Amniotic stem cell (primary cell): ENCODE measurements at regions not wholly inside any gene's neighbourhood (a gene's known extent, or its start where the extent isn't known, plus 50 kb on each side); places are given as distances from the start of the nearest gene placed in this dataset.
"Not testable (repeated sequence)": the region's sequence is repeated elsewhere in the genome, so short reads cannot be mapped to it uniquely, and the experiment has no call there.

Experiments
- DNase-seq: peaks from one replicate; lab custom pipeline; 2025; lab: John Stamatoyannopoulos, UW

DNA sequence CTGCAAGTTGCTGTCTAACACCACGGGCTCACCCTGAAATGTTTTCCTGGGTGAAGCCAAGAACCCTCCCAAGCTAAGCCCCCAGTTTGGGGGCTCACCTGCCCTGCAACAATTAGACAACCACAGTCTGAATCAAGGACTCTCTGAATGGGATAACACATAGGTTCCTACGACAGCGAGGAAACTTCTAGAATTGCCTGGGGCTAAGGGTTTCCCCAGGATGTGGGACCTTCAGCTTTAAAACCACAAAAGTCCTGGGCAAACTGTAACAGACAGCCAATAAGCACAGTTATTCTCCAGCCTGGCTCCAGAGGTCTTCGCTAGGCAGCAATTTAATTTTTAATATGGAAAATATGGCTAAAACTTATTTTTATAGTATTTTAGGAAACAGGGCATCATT lies 162.6 kb downstream of the PRKX start:
- DNase-seq: no peak

DNA sequence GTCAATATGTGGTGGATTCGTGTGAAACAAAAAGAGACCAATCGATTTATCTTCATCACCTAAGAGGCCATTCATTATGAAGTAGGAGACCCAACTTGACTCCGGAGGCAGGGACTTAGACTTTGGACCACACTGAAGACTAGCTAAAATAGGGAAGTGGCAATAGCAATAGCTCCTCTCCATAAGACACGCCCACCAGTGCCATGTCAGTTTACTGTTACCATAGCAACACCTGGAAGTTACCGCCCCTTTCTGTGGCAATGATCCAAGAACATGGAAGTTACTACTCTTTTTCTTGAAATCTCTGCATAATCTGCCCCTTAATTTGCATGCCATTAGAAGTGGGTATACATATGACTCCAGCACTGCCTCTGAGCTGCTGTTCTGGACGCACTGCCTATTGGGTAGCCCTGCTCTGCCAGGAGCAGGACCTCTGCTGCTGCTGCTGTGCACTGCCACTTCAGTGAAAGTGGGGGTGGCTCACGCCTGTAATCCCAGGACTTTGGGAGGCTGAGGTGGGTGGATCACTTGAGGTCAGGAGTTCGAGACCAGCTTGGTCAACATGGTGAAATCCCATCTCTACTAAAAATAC lies 163.2 kb downstream of the PRKX start:
- no peak for DNase-seq

DNA sequence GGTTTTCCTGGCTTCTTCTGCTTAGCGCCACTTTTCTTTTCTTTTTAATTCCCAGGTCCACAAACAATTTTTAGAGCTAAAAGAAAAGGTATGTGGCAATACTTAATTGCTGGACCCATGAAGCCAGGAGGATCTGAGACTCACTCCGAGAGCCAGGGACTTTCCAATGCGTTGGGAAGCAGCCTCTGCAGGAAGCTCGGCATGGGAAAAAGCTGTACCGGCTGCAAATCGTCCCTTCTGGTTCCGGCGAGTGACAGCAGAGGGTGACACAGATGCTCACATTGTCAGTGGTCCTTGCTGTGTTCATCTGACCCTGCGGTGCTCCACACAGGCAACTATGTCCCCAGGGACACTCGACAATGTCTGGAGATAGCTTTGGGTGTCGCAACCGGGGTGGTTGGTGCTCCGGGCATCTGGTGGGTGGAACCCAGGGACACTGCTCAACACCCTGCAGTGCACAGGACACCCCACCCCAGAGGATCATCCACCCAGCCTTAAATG lies 164.0 kb downstream of the PRKX start:
- DNase-seq: no peak

DNA sequence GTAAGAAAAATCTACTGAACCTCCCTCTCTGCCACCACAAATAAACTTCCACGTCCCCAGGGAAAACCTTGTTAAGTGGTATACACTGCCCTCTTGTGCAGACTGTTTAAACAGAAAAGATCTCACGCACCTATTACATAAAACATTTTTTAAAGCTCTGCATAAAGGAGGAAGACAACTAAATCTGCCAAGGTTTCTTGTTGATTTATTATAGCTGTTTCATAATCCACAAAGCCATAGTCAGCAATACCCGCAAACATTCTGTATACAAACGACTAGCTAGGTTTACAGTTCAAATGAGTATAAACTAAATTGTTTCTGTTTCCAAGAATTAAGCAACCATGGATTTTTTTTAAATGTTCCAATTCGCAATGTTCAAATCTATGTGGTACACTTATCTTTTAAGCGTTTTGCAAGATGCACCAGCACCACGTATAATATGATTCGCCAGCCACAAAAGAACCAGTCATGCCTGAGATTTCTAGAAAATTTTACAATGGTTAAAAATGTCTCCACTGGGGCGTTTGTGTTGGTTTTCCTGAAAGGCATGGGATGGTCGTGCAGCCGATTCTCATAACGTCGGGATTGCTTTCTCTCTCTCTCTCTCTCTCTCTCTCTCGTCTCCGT lies 164.6 kb downstream of the PRKX start:
- peak; percentile 71 for DNase-seq

DNA sequence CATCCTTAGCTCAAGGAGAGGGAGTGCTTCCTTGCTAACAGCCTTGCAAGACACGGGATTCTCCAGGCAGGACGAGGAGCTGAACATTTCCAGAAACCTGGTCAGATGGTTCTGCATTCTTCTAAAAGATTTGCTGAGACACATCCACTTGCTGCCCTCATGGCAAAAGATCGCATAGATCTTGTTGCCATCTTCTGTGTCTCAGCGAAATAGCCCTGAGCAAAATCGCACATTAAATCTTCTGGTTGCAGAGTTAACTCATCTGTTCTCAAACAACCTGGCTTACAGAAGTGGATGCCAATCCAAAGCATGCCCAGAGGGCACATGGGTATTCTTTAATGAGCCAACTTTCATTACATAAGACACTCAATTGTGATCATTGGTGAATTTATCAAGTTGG lies 167.5 kb downstream of the PRKX start:
- no peak for DNase-seq

DNA sequence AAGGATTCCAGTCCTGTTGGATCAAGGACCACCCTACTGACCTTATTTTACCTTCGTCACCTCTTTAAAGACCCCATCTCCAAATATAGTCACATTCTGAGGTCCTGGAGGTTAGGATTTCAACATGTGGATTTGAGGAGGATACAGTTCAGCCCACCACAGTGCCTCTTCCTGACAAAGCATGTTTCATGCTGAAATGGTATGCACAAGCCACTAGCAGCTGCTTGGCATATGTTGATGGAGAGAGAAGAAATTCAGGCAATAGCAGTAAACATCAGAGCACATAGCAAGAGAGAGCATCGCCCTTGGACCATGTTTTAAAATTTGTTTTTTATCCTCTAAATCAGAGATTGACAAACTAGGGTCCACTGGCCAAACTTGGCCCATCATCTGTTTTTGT lies 172.1 kb downstream of the PRKX start:
- DNase-seq: no peak

DNA sequence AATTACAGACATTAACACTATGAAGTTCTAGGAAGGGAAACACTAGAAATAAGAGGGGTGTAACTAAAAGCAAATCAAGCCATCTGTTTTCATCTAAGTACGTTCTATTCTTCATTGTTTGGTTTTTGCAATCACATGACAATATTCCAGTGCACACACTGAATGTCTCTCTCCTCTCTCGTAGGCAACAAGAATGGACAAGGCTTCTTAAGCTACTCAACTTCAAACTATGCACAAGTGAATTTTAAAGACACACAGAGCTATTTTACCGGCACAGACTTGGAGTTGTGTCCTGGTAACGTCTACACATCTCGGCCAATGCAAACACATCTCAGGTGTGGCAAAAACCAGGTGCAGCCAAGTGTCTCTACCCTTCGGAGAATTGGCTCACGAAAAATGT lies 173.3 kb downstream of the PRKX start:
- DNase-seq: no peak

DNA sequence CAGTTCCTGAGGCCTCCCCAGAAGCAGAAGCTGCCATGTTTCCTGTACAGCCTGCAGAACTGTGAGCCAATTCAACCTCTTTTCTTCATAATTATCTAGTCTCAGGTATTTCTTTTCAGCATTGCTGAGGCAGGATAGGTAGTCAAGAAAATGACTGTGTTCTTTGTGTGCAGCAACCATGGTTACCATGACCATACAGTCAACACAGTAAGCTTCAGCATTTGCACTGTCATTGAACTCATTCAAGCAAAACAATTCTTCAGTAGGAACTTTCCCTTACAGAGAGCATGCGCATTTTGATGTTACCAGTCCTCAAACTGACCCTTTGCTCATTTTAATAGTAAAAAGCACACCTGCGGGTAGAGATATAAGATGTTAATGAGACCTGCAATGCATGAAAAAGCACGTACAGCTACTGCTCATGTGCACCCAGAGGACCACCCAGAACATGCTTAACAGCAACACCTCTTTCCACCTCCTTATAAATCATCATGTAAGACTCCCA lies 180.8 kb downstream of the PRKX start:
- no peak for DNase-seq

DNA sequence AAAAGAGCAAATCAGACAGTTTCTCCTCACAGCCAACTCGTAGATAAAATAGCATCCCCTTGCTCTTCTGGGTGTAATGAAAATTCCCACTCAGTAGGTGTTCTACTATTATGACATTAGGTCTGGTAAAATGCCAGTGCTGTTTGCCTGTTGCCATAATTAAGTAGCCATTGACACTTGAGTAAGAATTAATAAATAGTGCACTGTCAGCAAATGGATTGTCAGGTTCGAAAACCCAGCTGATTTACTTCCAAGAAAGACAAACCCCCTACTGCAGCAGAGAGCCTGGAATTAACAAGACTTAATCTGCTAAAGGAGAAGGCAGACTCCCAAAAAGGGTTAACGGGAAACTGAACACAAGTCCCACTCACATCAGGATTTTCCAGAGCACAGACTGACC lies 182.0 kb downstream of the PRKX start:
- not testable (repeated sequence) for DNase-seq

DNA sequence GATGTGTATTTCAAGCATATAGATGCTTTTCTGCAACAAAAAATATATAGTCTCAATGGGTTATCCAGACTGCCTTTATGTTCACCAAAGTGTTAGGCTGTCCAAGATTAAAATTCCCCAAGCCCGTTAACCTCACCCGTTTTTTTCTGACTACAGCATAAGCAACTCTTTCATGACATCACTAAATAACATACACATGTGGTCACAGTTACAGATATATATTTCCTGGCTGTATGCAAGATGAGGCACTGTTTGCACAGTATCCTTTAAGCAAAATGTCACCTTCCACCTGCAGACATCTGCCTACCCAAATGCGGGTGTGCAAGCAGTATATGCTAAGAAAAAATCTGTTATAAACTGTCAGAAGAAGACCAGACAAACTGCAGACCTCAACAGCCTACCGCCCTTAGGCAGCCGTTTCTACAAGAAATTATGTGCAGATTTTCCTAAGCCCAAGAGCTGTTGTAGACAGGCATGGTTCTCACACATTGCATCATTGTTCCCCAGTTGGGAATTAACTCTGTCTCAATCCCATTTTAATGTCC lies 183.1 kb upstream of the MXRA5 start:
- DNase-seq: no peak

DNA sequence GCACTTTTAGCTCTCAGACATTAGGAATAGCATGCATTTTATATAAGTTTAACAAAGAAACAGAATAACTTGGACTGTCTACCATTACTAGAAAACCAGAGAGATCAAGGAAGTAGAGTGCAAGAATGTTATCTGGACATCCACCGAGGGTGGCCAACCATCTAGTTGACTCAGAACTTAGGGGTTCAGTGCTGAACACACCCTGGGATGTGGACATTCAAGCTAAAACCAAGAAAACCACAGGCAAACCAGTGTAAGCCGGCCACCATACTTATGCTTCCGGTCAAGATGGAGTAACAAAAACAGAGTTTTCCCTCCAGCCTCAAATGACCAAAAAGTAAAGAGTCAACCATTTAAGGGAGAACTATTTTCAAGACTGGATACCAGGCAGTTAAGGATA lies 181.4 kb upstream of the MXRA5 start:
- DNase-seq: no peak

DNA sequence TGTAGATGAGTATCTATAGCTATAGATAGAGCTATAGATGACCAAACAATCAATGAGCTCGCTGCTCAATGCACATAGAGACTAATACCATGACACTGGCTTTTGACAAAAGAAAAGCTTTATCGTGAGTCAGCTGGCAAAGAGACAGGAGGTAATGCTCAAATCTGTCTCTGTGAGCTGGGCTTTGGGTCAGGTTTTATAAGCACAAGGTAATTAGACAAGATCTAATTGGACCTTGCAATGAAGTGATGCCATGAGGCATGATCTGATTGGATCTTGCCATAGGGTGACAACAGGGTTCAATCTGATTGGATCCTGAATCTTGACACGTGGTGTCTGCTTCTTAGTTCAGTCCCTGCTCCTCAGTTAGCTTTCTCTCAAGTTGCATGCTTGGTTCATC lies 180.7 kb upstream of the MXRA5 start:
- no peak for DNase-seq

DNA sequence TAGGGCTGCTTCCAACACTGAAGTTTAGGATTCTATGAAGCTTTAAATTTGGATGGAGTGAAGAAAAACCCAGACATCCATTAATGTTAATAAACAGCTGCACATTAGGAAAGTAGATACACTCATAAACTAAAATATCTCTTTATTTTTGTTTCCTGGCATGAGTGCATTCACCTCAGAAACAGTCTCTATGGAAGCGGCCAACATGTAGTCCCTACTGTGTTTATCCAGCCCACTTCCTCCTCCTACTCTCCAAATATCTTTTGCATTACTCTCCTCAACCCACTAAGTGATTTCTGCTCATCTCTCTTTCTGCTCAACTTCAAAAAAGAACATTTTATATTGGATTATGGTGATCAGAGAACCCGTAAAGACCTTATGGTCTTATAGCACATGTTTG lies 180.3 kb upstream of the MXRA5 start:
- no peak for DNase-seq

DNA sequence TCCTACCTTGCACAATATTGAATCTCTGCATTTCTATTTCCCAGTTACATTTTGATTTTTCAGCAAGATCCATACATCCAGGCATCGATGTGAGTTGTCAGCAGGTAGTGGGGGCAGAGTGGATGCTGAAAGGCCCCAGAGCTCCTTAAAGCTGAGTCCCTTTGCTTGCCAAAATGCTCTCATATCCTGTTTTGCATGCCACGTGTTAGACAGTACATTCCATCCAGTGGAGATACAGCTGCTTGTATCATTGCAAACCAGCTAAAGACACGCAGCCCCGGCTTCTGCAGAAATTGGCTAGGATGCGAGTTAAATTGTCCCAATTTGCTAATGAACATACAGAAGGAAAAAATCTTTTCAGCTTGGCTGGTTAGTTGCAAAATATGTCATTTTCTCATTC lies 179.6 kb upstream of the MXRA5 start:
- DNase-seq: no peak

DNA sequence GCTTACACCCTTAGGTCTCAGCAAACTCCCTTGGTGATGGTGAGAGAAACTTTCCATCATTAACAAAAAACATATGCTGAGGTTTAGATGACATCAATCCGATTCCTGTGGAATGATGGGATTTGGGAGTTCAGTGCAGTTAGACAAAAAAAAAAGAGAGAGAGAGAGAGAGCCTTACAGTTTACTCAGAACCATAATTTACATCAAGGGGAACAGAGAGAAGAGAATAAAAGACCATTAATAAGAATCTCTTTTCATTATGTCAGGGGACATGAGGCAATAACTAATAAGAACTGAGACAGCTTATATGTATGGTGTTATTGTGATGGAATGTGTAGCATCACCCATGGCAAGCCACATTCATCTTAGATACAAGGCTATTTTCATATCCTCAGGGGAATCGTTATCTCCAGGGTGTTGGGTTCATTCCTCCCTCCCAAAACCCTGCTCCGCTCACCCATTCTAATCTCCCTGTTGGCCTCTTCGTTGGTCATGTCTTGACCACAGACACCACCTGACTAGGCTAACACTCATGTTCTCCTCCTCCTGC lies 175.7 kb upstream of the MXRA5 start:
- peak; percentile 19 for DNase-seq

DNA sequence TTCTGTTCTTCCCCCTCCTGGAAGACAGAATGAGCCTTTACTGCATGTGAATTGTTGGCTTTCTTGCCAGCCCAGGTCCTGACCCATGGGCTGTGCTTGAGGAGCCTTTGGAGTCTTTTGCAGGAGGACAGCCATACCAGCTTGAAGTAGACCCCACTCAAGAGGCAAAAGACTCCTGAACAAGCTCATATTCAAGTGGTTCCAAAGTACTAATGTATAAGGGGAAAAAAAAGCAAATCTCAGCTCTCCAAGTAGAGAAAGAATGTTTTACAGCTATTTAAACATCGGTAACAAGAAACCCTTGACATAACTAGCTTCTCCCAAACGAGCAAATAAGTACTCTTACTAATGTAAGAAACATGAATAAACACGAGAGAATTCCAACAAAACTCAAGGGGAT lies 174.9 kb upstream of the MXRA5 start:
- no peak for DNase-seq

DNA sequence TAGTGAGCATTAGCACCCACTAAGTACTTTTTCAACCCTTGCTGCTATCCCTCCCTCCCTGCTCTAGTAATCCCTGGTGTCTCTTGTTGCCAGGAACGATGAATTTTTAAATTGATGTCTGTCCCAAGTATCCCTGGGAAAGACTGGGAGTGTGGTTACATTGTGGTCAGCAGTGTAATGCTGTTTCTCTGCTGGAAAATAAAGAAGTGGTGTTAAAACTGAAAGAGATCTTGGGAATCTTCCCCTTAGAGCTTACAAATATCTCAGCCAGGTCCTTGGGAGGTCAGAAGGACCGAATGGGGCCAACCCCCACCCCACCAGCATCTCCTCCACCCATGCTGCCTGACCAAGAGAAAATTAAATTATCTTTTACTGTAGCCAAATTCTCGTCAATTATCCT lies 174.5 kb upstream of the MXRA5 start:
- DNase-seq: no peak

DNA sequence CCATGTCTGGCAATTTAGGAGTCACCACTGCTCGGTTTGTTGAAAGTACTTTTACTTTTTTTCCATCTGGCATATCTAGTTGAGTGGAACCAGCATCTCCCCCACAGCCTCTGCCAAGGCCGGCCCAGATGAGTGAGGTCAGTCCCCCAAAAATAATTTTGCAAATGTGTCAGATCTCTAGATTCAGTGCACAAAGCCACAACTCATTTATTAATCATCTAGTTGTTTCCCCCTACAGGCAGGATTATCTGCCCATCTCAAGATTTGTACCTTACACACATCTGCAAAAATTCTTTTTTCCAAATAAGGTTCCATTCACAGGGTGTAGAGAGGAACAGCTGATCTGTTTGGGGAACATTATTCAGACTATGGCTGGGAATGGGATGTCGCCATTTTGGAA lies 174.0 kb upstream of the MXRA5 start:
- DNase-seq: no peak

DNA sequence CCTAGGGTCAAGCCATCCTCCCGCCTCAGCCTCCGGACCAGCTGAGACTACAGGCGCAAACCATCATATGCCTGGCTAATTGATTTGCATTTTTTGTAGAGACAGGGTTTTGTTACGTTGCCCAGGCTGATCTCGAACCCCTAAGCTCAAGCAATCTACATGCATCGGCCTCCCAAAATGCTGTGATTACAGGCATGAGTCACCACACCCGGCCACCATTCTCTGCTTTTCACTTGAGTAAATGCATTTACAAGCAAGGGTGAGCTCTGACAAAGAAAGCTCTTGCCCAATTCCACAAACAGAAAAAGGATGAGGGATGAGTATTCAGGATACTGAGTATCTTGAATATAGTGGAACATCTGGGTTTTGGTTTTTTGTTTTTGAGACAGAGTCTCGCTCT lies 172.9 kb upstream of the MXRA5 start:
- not testable (repeated sequence) for DNase-seq

DNA sequence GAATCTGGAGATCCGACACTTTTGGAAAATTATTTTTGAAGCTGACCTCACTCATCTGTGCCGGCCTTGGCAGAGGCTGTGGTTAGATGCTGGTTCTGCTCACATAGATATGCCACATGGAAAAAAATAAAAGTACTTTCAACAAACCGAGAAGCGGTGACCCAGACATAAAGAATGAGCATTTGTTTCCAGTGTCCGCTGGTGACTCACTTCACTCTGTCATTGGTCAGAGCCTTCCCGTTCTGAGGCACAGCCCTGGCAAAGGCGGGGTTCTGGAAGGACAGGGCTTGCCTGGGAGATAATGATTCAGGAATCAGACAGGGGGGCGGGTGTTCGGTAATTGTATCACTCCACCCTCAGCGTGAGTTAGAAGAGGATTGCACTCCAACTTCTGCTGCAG lies 172.4 kb upstream of the MXRA5 start:
- DNase-seq: peak; percentile 85

DNA sequence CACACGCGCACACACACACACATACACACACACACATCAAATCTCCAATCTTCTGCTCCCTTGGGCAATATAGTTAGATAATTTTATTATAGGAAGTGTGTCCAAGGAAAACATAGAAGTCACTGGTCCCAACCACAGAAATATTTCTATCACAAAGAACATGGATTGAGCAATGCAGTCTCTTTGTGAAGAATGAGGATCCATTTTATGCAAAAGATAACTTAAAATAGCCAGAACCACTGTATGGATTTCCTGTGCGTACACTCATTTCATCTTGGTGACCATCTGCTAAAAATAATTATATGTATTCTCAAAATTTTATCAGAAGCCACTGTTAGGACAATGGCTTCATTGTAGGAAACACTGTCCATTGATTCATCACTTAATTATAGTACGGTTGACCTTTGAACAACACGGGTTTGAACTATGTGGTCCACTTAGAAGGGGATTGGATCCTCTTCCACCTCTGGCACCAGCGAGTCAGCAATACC lies 169.6 kb upstream of the MXRA5 start:
- DNase-seq: no peak

DNA sequence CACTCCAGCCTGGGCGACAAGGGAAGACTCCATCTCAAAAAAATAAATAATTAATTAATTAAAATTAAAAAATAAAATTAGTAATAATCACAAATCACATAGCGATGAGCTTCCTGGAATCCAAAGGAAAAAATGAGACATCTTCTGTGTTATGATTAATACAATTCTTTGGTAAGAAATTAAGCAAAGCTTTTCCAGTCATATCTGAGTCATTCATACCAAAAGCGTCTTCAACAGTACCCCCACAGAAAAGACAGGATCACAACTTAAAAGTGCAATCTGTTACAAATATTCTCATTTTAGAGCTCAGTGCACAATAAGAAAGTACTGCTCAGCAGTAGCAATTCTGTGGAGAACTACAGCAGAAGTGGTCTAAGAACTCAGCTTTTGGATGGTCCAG lies 168.5 kb upstream of the MXRA5 start:
- DNase-seq: no peak

DNA sequence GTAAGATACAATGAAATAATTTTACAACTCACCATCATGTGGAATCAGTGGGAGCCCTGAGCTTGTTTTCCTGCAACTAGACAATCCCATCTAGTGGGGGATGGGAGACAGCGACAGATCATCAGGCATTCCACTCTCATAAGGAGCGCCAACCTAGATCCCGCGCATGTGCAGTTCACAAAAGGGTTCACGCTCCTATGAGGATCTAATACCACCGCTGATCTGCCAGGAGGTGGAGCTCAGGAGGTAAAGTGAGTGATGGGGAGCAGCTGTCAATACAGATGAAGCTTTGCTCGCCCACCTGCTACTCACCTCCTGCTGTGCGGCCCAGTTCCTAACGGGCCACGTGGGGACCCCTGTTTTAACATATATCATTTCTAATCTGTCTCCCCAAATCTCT lies 165.7 kb upstream of the MXRA5 start:
- DNase-seq: not testable (repeated sequence)
